Kasumi-1 (cell line): ENCODE measurements at regions not wholly inside any gene's neighbourhood (a gene's known extent, or its start where the extent isn't known, plus 50 kb on each side); places are given as distances from the start of the nearest gene placed in this dataset.

Experiments used
- DNase-seq, 2 experiments: peaks; one replicate each; lab custom pipeline; 2025; lab: John Stamatoyannopoulos, UW

- DNase-seq: no peak
These were observed 681.2 kb downstream of the SQOR start for GRCh38 chr15:46316024-46316423.

GRCh38 chr15:46317029-46317428, 682.2 kb downstream of the SQOR start:
- no peak for DNase-seq

- DNase-seq: no peak
These were observed 687.9 kb downstream of the SQOR start for GRCh38 chr15:46322753-46323152.

- no peak for DNase-seq
These were observed 691.3 kb downstream of the SQOR start for GRCh38 chr15:46326173-46326572.

GRCh38 chr15:46328821-46329220, 694.0 kb downstream of the SQOR start:
- DNase-seq: no peak

GRCh38 chr15:46329876-46330275, 695.0 kb downstream of the SQOR start:
- DNase-seq: no peak

- no peak for DNase-seq
These were observed 696.7 kb downstream of the SQOR start for GRCh38 chr15:46331546-46331945.

- DNase-seq: no peak
These were observed 708.5 kb downstream of the SQOR start for GRCh38 chr15:46343196-46343935.

- DNase-seq: no peak
These were observed 709.4 kb downstream of the SQOR start for GRCh38 chr15:46344115-46344724.

- no peak for DNase-seq
These were observed 710.1 kb downstream of the SQOR start for GRCh38 chr15:46344915-46345314.

GRCh38 chr15:46354443-46354842, 719.6 kb downstream of the SQOR start:
- no peak for DNase-seq

- no peak for DNase-seq
These were observed 730.7 kb downstream of the SQOR start for GRCh38 chr15:46365572-46365971.

GRCh38 chr15:46366360-46367007, 731.7 kb downstream of the SQOR start:
- no peak for DNase-seq

GRCh38 chr15:46383978-46384377, 749.1 kb downstream of the SQOR start:
- DNase-seq: no peak

GRCh38 chr15:46386356-46386755, 751.5 kb downstream of the SQOR start:
- no peak for DNase-seq

- no peak for DNase-seq
These were observed 754.9 kb downstream of the SQOR start for GRCh38 chr15:46389739-46390138.

GRCh38 chr15:46394463-46394862, 759.6 kb downstream of the SQOR start:
- DNase-seq: no peak

GRCh38 chr15:46408312-46408711, 773.5 kb downstream of the SQOR start:
- no peak for DNase-seq

- DNase-seq: no peak
These were observed 775.0 kb downstream of the SQOR start for GRCh38 chr15:46409841-46410301.

GRCh38 chr15:46410705-46411104, 775.9 kb downstream of the SQOR start:
- DNase-seq: no peak

GRCh38 chr15:46411900-46412299, 777.1 kb downstream of the SQOR start:
- DNase-seq: no peak

- DNase-seq: no peak
These were observed 779.0 kb downstream of the SQOR start for GRCh38 chr15:46413799-46414198.

GRCh38 chr15:46416544-46416943, 781.7 kb downstream of the SQOR start:
- DNase-seq: no peak
